OCI-M2 (cell line): ENCODE measurements at regions not wholly inside any gene's neighbourhood (a gene's known extent, or its start where the extent isn't known, plus 50 kb on each side); places are given as distances from the start of the nearest gene placed in this dataset.

Experiments used
- DNase-seq: peaks from one replicate; lab custom pipeline; 2025; ENCODE audit not compliant: unreplicated experiment; lab: John Stamatoyannopoulos, UW

GRCh38 chr2:30367232-30368070 lies 79.6 kb upstream of the LCLAT1 start:
- DNase-seq: no peak

- no peak for DNase-seq
Measured at GRCh38 chr2:30368258-30368657, 78.8 kb upstream of the LCLAT1 start.

- DNase-seq: no peak
Measured at GRCh38 chr2:30371028-30371689, 75.9 kb upstream of the LCLAT1 start.

GRCh38 chr2:30371772-30372373 lies 75.2 kb upstream of the LCLAT1 start:
- no peak for DNase-seq

GRCh38 chr2:30372826-30373225 lies 74.2 kb upstream of the LCLAT1 start:
- DNase-seq: no peak

GRCh38 chr2:30373881-30374302 lies 73.2 kb upstream of the LCLAT1 start:
- DNase-seq: no peak

- DNase-seq: no peak
Measured at GRCh38 chr2:30374380-30374779, 72.7 kb upstream of the LCLAT1 start.

GRCh38 chr2:30375915-30376314 lies 71.1 kb upstream of the LCLAT1 start:
- no peak for DNase-seq

- DNase-seq: no peak
Measured at GRCh38 chr2:30379481-30379880, 67.6 kb upstream of the LCLAT1 start.

- DNase-seq: no peak
Measured at GRCh38 chr2:30380824-30381223, 66.2 kb upstream of the LCLAT1 start.

GRCh38 chr2:30382162-30382783 lies 64.8 kb upstream of the LCLAT1 start:
- DNase-seq: no peak

GRCh38 chr2:30382995-30383394 lies 64.1 kb upstream of the LCLAT1 start:
- no peak for DNase-seq

GRCh38 chr2:30385327-30385726 lies 61.7 kb upstream of the LCLAT1 start:
- DNase-seq: peak; percentile 17

GRCh38 chr2:30392097-30392496 lies 54.9 kb upstream of the LCLAT1 start:
- DNase-seq: no peak

GRCh38 chr2:30393510-30393909 lies 53.5 kb upstream of the LCLAT1 start:
- no peak for DNase-seq

GRCh38 chr2:30394096-30394495 lies 53.0 kb upstream of the LCLAT1 start:
- DNase-seq: no peak

GRCh38 chr2:30396436-30397232 lies 50.4 kb upstream of the LCLAT1 start:
- no peak for DNase-seq
